Prostate gland (tissue), 2 donors: ENCODE measurements at regions not wholly inside any gene's neighbourhood (a gene's known extent, or its start where the extent isn't known, plus 50 kb on each side); places are given as distances from the start of the nearest gene placed in this dataset.

Experiments used
- POLR2A ChIP-seq: fragments of 450-650 bp; IDR thresholded peaks from one replicate; pipeline ENCODE4 v1.6.1; 2016; ENCODE audit warnings: antibody characterized with exemption, mild to moderate bottlenecking
- TF ChIP-seq, protein P1 (sequence below), 4 experiments: fragments of 200-600 bp in 2 of 4; fragments of 450-650 bp in 2 of 4; sonication (generic) in 2 of 4; IDR thresholded peaks; 1 replicate in 3 of 4; 2 replicates in 1 of 4; pipeline ENCODE4 v1.5.1; 2016 to 2019; ENCODE audit warnings: antibody characterized with exemption in 4 of 4, mild to moderate bottlenecking in 2 of 4, moderate library complexity in 2 of 4

DNA sequence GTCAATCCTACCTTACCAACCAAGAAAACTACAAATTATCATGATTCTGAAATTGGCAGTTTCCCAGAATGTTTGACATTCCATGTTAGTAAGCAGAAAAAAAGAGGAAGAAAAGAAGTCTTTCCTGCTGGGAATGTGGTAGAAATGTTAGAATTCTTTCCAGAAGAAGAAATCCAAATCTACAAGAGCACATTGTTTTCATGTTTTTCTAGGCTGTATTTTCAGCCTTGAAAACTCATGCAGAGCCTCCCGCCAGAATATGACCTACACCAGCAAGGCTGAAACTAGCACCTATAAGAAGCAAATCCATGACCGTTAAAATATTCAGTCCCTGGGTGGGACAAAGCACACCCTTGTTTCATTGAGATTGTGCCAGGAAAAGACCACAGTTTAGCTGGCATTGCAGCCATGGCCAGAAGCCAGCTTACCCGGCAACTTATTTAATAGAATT lies 259.4 kb downstream of the GJA1 start:
- TF ChIP-seq, protein P1, sequence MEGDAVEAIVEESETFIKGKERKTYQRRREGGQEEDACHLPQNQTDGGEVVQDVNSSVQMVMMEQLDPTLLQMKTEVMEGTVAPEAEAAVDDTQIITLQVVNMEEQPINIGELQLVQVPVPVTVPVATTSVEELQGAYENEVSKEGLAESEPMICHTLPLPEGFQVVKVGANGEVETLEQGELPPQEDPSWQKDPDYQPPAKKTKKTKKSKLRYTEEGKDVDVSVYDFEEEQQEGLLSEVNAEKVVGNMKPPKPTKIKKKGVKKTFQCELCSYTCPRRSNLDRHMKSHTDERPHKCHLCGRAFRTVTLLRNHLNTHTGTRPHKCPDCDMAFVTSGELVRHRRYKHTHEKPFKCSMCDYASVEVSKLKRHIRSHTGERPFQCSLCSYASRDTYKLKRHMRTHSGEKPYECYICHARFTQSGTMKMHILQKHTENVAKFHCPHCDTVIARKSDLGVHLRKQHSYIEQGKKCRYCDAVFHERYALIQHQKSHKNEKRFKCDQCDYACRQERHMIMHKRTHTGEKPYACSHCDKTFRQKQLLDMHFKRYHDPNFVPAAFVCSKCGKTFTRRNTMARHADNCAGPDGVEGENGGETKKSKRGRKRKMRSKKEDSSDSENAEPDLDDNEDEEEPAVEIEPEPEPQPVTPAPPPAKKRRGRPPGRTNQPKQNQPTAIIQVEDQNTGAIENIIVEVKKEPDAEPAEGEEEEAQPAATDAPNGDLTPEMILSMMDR (IDR thresholded peaks at IDR 0.05) = no peak
- no peak for TF ChIP-seq POLR2A
